GM12864 (cell line): ENCODE measurements at regions not wholly inside any gene's neighbourhood (a gene's known extent, or its start where the extent isn't known, plus 50 kb on each side); places are given as distances from the start of the nearest gene placed in this dataset.

Experiments
- DNase-seq: peaks from one replicate; pipeline ENCODE4 v3.0.0-alpha.2; 2011; ENCODE audit warnings: low read depth
- H3K4me3 ChIP-seq: 2 replicates; pipeline ENCODE4 v1.5.1; 2011; ENCODE audit warnings: mild to moderate bottlenecking, low read depth, low read length, control low read depth
- TF ChIP-seq, protein P1 (sequence below): IDR thresholded peaks from 2 replicates; pipeline ENCODE4 v1.5.1; 2011; ENCODE audit warnings: low read depth, mild to moderate bottlenecking, moderate library complexity, low read length, control low read depth, inconsistent platforms; ENCODE audit errors: missing control alignments

DNA sequence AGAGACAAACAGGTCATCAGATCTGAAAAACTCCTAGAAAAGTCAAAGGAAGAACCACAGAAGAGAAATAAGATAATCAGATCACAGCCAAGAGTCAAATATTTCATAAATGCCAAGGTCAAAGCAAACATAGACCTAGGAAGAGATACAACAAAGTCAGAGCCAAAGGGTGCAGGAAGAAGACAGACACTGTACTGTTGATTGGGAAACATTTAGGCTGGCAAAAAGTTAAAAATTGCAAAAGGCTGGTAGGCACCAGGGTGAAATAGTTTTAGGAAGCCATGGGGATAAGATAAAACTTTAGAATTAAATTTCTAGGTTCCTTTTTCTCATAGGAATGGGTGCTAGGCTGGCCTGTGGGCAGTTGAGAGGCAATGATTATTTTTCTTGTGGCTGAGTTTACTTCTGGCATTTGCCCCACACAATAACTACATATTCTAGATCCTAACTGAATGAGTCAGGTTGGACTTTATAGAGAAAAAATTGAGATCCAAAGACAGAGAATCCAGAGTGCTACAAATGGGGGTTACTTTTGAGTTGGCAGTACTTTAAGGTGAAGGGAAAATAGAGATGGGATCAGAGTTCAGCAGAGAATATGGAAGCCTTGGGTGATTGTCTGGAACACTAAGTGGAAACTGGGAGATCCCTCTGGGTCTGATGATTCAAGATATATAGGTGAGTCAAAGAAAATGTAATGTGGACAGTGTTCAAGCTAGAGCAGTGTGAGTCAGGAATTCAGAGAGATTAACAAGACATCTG, 215.5 kb downstream of the C12orf50 start:
- DNase-seq: no peak
- TF ChIP-seq, protein P1, sequence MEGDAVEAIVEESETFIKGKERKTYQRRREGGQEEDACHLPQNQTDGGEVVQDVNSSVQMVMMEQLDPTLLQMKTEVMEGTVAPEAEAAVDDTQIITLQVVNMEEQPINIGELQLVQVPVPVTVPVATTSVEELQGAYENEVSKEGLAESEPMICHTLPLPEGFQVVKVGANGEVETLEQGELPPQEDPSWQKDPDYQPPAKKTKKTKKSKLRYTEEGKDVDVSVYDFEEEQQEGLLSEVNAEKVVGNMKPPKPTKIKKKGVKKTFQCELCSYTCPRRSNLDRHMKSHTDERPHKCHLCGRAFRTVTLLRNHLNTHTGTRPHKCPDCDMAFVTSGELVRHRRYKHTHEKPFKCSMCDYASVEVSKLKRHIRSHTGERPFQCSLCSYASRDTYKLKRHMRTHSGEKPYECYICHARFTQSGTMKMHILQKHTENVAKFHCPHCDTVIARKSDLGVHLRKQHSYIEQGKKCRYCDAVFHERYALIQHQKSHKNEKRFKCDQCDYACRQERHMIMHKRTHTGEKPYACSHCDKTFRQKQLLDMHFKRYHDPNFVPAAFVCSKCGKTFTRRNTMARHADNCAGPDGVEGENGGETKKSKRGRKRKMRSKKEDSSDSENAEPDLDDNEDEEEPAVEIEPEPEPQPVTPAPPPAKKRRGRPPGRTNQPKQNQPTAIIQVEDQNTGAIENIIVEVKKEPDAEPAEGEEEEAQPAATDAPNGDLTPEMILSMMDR: no peak
- H3K4me3 ChIP-seq: no peak overlapping the region

DNA sequence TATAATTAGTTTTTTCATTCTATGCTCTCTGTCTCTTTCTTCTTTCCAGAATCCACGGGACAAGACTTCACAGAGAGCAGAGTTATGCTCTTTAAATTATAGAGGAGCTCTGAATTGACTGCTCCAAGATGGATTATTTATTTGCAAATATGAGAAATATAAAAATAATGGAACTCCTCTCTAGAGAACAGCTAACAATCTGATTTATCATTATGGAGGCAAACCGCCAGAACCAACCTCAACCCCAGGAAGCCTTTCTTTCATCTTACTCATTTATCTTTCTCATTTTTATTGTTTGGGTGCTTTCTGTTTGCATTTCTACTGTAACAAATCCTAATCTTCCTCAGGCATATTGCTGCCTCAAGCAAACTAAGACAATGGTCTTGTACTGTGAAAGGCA, 216.5 kb downstream of the C12orf50 start:
- no peak for DNase-seq
- TF ChIP-seq, protein P1: no peak
- H3K4me3 ChIP-seq: no peak overlapping the region

DNA sequence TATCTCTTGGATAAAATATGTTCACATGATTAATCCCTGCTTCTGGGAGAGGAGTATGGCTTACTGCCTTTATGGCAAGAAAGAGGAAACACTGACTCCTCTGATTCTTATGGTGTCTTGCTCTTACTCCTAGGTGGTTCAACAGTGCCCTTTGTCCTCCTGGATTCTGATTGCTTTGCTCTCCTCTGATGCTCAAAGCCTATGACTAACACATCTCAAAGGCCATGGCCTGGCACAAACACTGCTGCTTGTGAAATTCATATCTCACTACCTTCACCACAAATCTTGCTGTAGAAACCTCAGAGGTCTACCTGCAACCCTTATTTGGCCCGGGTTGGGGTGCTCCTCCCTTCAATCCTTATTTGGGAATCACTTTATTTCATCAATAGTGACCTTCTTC, 217.2 kb downstream of the C12orf50 start:
- TF ChIP-seq, protein P1: no peak
- DNase-seq: no peak
- H3K4me3 ChIP-seq: no peak overlapping the region

DNA sequence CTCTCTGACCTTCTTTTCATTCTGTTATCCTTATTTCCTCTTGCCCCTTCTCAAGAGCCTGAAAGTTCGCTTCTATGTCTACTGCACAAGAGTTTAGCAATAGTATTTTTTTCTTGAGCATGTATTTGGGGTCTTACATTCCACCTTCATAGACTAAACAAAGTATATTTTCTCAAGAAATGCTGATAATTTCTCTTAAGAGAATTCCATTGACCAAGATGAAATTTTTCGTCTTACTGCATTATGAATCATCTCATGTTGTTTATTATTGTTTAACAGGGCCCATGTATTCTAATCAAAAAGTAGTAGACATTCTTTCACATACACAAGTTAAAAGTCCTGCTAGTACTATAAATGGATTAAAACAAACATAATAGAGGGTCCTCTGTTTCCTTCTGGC, 219.3 kb downstream of the C12orf50 start:
- TF ChIP-seq, protein P1: no peak
- DNase-seq: no peak
- H3K4me3 ChIP-seq: no peak overlapping the region

DNA sequence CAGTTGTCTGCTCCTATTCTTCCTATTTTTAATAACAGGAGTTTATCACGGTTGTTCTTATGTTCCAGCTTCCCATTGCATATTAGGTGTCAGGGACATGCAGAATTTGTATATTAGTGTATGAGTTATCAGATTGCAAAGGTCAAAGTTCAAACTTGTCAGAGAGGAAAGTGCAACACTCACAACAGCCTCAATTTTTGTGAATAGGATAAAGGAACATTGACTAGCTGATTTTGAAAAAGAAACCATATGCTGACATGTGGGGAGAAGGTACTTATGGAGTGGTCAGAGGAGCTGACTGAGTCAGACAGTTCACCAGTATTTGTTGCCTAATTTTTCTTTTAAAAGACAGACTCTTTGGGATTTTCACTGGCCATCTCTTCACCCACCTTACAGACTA, 222.1 kb downstream of the C12orf50 start:
- TF ChIP-seq, protein P1: no peak
- no peak for DNase-seq
- no peak overlapping the region for H3K4me3 ChIP-seq

DNA sequence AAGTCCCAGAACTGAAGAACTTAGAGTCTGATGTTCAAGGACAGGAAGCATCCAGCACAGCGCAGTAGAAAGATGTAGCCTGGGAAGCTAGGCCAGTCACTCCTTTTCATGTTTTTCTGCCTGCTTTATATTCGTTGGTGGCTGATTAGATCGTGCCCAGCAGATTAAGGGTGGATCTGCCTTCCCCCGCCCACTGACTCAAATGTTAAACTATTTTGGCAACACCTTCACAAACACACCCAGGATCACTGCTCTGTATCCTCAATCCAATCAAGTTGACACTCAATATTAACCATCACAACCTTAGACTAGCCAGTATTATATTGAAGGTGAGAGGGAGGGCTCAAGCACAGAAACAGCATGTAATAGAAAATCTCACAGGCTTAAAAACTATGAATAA, 222.9 kb downstream of the C12orf50 start:
- TF ChIP-seq, protein P1: no peak
- no peak for DNase-seq
- H3K4me3 ChIP-seq: no peak overlapping the region

DNA sequence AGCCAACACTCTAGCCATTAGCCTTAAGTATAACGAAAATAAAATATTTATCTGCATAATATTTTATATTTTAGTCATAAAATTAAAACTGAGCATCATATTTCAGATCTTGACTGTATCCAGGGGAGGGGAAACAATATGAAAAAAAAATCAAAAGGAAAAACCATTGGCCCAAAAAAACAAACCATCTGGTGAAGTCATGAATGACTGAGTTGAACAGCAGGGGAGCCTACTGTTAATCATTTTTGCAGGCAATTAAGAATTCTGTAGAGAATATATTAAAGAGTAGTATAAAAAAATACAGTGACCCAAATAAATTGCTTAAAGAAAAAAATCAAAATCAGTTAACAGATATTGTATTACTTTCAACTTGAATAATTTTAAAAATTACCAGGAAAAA, 224.8 kb downstream of the C12orf50 start:
- TF ChIP-seq, protein P1: no peak
- no peak overlapping the region for H3K4me3 ChIP-seq
- DNase-seq: no peak
